ENCODE measurements at regions not wholly inside any gene's neighbourhood (a gene's known extent, or its start where the extent isn't known, plus 50 kb on each side); places are given as distances from the start of the nearest gene placed in this dataset.

- TF ChIP-seq CTCF (conservative IDR thresholded peaks at IDR 0.05; ENCODE audit: low read depth, low read length) (no peak), EZH2 (IDR thresholded peaks at IDR 0.05; ENCODE audit: borderline replicate concordance, low read depth, low read length, poor library complexity, severe bottlenecking) (no peak)
Measured at GRCh38 chr1:198959676-198960075, 320.8 kb downstream of the PTPRC start.

Data from A673 (cell line).